HAP-1 (cell line): ENCODE measurements at regions not wholly inside any gene's neighbourhood (a gene's known extent, or its start where the extent isn't known, plus 50 kb on each side); places are given as distances from the start of the nearest gene placed in this dataset.
"Not testable (repeated sequence)": the region's sequence is repeated elsewhere in the genome, so short reads cannot be mapped to it uniquely, and the experiment has no call there.

Experiments
- DNase-seq, 2 experiments: peaks; one replicate each; pipeline ENCODE4 v3.0.0-alpha.2; 2016 to 2020; ENCODE audit warnings: low spot score in 2 of 2
- H3K27me3 ChIP-seq: fragments of 250-450 bp; sonication (Bioruptor Pico); 2 replicates; pipeline ENCODE4 v1.5.1; 2020; ENCODE audit warnings: low read depth, mild to moderate bottlenecking, moderate library complexity
- H3K36me3 ChIP-seq: fragments of 250-450 bp; sonication (Bioruptor Pico); replicated peaks from 2 replicates; pipeline ENCODE4 v1.5.1; 2020; ENCODE audit warnings: mild to moderate bottlenecking
- H3K4me1 ChIP-seq: fragments of 250-450 bp; sonication (Bioruptor Pico); 2 replicates; pipeline ENCODE4 v1.5.1; 2020; ENCODE audit warnings: mild to moderate bottlenecking
- H3K4me3 ChIP-seq: fragments of 250-450 bp; sonication (Bioruptor Pico); 2 replicates; pipeline ENCODE4 v1.5.1; 2020; ENCODE audit warnings: mild to moderate bottlenecking, moderate library complexity
- H3K9me3 ChIP-seq: fragments of 250-450 bp; sonication (Bioruptor Pico); 2 replicates; pipeline ENCODE4 v1.5.1; 2020; ENCODE audit warnings: mild to moderate bottlenecking, moderate library complexity
- in situ Hi-C: fragments of 300-500 bp; cut with MboI; formaldehyde crosslinking; loops from 3 replicates; pipeline ENCODE4 v1.14.3; 2020; ENCODE audit warnings: low sequenced_read_pairs, inconsistent platforms, mixed read lengths

- Histone ChIP-seq H3K4me3 (no peak overlapping the region), H3K27me3 (no peaks in the 10 kb centered on the region), H3K36me3 (no peaks in the 10 kb centered on the region), H3K9me3 (no peaks in the 10 kb centered on the region), H3K4me1 (no peaks in the 10 kb centered on the region)
- in situ Hi-C loops = no loop called here
- DNase-seq = no peak
Measured at GRCh38 chr15:46941241-46941640, 776.1 kb upstream of the SEMA6D start.

DNA sequence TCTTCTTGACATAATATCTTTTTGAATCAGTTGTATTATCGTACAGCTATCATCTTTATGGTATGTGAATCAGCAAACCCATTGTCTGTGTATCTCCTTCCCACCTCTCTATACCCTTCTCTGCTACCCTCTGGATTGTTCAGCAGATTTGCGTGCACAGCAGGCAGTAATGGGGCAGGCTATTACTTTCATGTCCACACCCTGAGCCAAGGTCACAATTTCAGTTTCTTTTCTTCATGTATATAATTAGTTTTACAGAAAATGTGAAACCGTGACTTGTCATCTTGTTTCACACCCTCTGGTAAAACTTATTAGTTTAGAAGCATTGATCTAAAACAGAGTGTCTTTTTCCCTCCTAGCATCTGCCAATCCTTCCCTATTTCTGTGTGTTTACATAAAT, 770.4 kb upstream of the SEMA6D start:
- H3K4me3 ChIP-seq = no peak overlapping the region
- no peaks in the 10 kb centered on the region for H3K36me3 ChIP-seq
- in situ Hi-C loops = no loop called here
- no peaks in the 10 kb centered on the region for H3K27me3 ChIP-seq
- H3K4me1 ChIP-seq = no peaks in the 10 kb centered on the region
- no peak for DNase-seq
- H3K9me3 ChIP-seq = no peaks in the 10 kb centered on the region

GRCh38 chr15:46955576-46955975, 761.7 kb upstream of the SEMA6D start:
- Histone ChIP-seq H3K36me3 (no peaks in the 10 kb centered on the region), H3K27me3 (no peaks in the 10 kb centered on the region), H3K9me3 (no peaks in the 10 kb centered on the region), H3K4me1 (no peaks in the 10 kb centered on the region), H3K4me3 (no peak overlapping the region)
- in situ Hi-C loops = no loop called here
- DNase-seq = no peak

DNA sequence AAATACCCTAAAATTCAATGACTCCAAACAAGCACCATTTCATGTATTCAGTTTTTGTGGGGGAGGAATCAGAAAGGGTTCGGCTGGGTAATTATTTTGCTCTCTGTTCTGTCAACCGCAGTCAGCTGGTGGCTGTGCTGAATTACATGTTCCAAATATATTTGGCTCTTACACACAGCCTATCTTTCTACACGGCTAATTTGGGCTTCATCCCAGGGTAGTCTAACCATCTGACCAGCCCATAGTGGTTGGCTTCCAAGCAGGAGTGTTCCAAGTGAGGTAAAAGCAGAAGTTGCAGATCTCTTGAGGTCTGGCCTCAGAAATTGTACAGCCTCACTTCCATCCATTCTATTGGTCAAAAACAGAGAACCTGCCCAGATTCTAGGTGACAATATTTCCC, 760.8 kb upstream of the SEMA6D start:
- H3K27me3 ChIP-seq = no peaks in the 10 kb centered on the region
- no peaks in the 10 kb centered on the region for H3K9me3 ChIP-seq
- no peaks in the 10 kb centered on the region for H3K4me1 ChIP-seq
- H3K4me3 ChIP-seq = no peak overlapping the region
- in situ Hi-C loops = no loop called here
- no peak for DNase-seq
- H3K36me3 ChIP-seq = no peaks in the 10 kb centered on the region

DNA sequence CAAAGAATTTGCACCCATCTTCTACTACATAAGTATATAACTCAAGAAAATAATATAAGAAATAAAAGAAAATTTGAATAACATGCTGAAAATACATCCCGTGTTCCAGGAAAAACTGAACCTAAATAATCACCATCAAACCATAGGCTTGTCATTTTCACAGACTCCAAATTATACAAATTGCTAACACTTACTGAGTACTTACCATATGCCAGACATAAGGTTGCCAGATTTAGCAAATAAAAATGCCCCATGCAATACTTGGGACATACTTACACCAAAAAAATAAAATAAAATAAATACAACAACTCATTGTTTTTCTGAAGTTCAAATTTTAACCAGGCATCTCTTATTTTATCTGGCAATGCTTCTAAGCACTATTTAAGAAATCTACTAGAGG, 760.4 kb upstream of the SEMA6D start:
- in situ Hi-C loops = no loop called here
- Histone ChIP-seq H3K36me3 (no peaks in the 10 kb centered on the region), H3K4me1 (no peaks in the 10 kb centered on the region), H3K4me3 (no peak overlapping the region), H3K9me3 (no peaks in the 10 kb centered on the region), H3K27me3 (no peaks in the 10 kb centered on the region)
- DNase-seq = no peak

GRCh38 chr15:46960581-46960980, 756.7 kb upstream of the SEMA6D start:
- in situ Hi-C loops = no loop called here
- no peak for DNase-seq
- no peaks in the 10 kb centered on the region for H3K4me1 ChIP-seq
- H3K36me3 ChIP-seq = no peaks in the 10 kb centered on the region
- H3K4me3 ChIP-seq = no peak overlapping the region
- no peaks in the 10 kb centered on the region for H3K9me3 ChIP-seq
- no peaks in the 10 kb centered on the region for H3K27me3 ChIP-seq

- no peaks in the 10 kb centered on the region for H3K36me3 ChIP-seq
- no peak overlapping the region for H3K4me3 ChIP-seq
- no peaks in the 10 kb centered on the region for H3K27me3 ChIP-seq
- H3K4me1 ChIP-seq = no peaks in the 10 kb centered on the region
- DNase-seq = no peak
- in situ Hi-C loops = no loop called here
- no peaks in the 10 kb centered on the region for H3K9me3 ChIP-seq
Measured at GRCh38 chr15:46961795-46962194, 755.5 kb upstream of the SEMA6D start.

GRCh38 chr15:46988055-46988454, 729.2 kb upstream of the SEMA6D start:
- DNase-seq, H3K27me3 ChIP-seq, H3K4me3 ChIP-seq, H3K36me3 ChIP-seq, in situ Hi-C loops, H3K9me3 ChIP-seq, H3K4me1 ChIP-seq: not testable (repeated sequence)

DNA sequence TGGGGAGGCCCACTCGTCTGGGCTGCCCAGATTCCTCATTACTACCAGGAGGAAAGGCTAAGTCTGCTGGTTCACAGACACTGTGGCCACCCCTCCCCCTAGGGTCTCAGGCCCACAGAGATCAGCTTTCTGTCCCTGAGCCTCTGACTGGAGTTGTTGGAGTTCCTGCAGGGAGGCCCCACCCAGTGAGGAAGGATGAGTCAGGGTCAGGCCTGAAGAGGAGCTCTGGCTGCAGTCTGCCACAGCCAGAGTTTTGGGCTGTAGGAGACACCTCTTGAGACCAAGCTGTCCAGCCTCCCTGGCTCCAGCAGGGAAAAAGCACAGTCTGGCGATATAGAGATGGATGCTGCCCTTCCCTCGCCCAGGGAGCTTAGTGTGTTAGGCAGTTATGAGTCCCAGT, 720.9 kb upstream of the SEMA6D start:
- Histone ChIP-seq H3K36me3 (no peaks in the 10 kb centered on the region), H3K27me3 (no peaks in the 10 kb centered on the region), H3K4me3 (no peak overlapping the region), H3K9me3 (no peaks in the 10 kb centered on the region; the same call in 1 of the 2 replicates), H3K4me1 (no peaks in the 10 kb centered on the region)
- in situ Hi-C loops = no loop called here
- DNase-seq = no peak

GRCh38 chr15:46997501-46997900, 719.8 kb upstream of the SEMA6D start:
- H3K27me3 ChIP-seq = no peaks in the 10 kb centered on the region
- in situ Hi-C loops = no loop called here

GRCh38 chr15:47003568-47003967, 713.7 kb upstream of the SEMA6D start:
- no peak overlapping the region for H3K4me3 ChIP-seq
- in situ Hi-C loops = no loop called here
- H3K9me3 ChIP-seq = no peaks in the 10 kb centered on the region; the same call in 1 of the 2 replicates
- no peaks in the 10 kb centered on the region for H3K27me3 ChIP-seq
- H3K4me1 ChIP-seq = no peaks in the 10 kb centered on the region
- H3K36me3 ChIP-seq = no peaks in the 10 kb centered on the region
- no peak for DNase-seq

More at GRCh38 chr15:46997501-46997900, 719.8 kb upstream of the SEMA6D start:
- no peaks in the 10 kb centered on the region; the same call in 1 of the 2 replicates for H3K9me3 ChIP-seq
- no peak for DNase-seq
- H3K4me1 ChIP-seq = no peaks in the 10 kb centered on the region
- H3K36me3 ChIP-seq = no peaks in the 10 kb centered on the region
- H3K4me3 ChIP-seq = no peak overlapping the region

DNA sequence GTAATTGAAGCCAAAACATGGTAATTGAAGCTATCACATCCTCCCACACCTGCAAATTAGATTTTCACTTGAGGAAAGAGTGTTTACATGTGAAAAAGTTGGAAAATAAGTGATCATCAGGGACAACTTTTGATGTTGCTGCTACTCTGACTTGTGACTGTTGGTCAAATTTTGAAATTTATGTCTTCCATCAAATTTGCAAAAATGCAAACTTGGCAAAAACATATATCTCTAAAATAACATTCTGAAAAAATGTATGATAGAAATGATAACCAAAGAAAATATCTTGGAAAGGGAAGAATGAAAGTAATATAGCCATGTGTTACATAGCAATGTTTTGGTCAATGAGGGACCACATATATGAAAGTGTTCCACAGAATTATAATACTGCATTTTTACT, 703.9 kb upstream of the SEMA6D start:
- in situ Hi-C loops = no loop called here

GRCh38 chr15:47027322-47027946, 689.9 kb upstream of the SEMA6D start:
- no peaks in the 10 kb centered on the region for H3K4me1 ChIP-seq
- no peaks in the 10 kb centered on the region; the same call in 1 of the 2 replicates for H3K9me3 ChIP-seq
- no peaks in the 10 kb centered on the region for H3K27me3 ChIP-seq
- H3K36me3 ChIP-seq = no peaks in the 10 kb centered on the region
- no peak for DNase-seq
- no peak overlapping the region for H3K4me3 ChIP-seq
- in situ Hi-C loops = no loop called here

More for the DNA sequence above, 703.9 kb upstream of the SEMA6D start:
- Histone ChIP-seq H3K4me1 (no peaks in the 10 kb centered on the region), H3K9me3 (no peaks in the 10 kb centered on the region), H3K4me3 (no peak overlapping the region), H3K36me3 (no peaks in the 10 kb centered on the region), H3K27me3 (no peaks in the 10 kb centered on the region)
- DNase-seq = no peak

- no peak overlapping the region for H3K4me3 ChIP-seq
- H3K9me3 ChIP-seq = no peaks in the 10 kb centered on the region; the same call in 1 of the 2 replicates
- H3K4me1 ChIP-seq = no peaks in the 10 kb centered on the region
- no peaks in the 10 kb centered on the region for H3K36me3 ChIP-seq
- no peak for DNase-seq
- in situ Hi-C loops = no loop called here
- no peaks in the 10 kb centered on the region for H3K27me3 ChIP-seq
Measured at GRCh38 chr15:47035475-47036406, 681.6 kb upstream of the SEMA6D start.
